ENCODE measurements at regions not wholly inside any gene's neighbourhood (a gene's known extent, or its start where the extent isn't known, plus 50 kb on each side); places are given as distances from the start of the nearest gene placed in this dataset.

- no peak for TF ChIP-seq CTCF (IDR thresholded peaks at IDR 0.05)
- TF ChIP-seq POLR2AphosphoS5 (IDR thresholded peaks at IDR 0.05): no peak
These were observed 256.8 kb downstream of the C12orf50 start for GRCh38 chr12:87772401-87772800.

All from upper lobe of left lung (tissue), 4 donors.